Loucy (cell line): ENCODE measurements at regions not wholly inside any gene's neighbourhood (a gene's known extent, or its start where the extent isn't known, plus 50 kb on each side); places are given as distances from the start of the nearest gene placed in this dataset.

ENCODE experiments used
- H2AFZ ChIP-seq: fragments of 200-600 bp; sonication (generic); 2 replicates; pipeline ENCODE4 v1.6.0; 2016; ENCODE audit warnings: antibody characterized with exemption, mild to moderate bottlenecking, low read length, moderate library complexity
- H3F3A ChIP-seq: fragments of 200-600 bp; 2 replicates; pipeline ENCODE4 v1.6.0; 2016; ENCODE audit warnings: antibody characterized with exemption, low read depth, mild to moderate bottlenecking
- H3K27me3 ChIP-seq: fragments of 200-600 bp; sonication (generic); 2 replicates; pipeline ENCODE4 v1.6.1; 2014; ENCODE audit warnings: low read length, mild to moderate bottlenecking; ENCODE audit not compliant: insufficient read depth, poor library complexity, severe bottlenecking
- H3K36me3 ChIP-seq: fragments of 200-600 bp; sonication (generic); 2 replicates; pipeline ENCODE4 v1.6.1; 2016; ENCODE audit warnings: low read length; ENCODE audit not compliant: insufficient read depth
- H3K4me1 ChIP-seq: fragments of 200-600 bp; sonication (generic); 2 replicates; pipeline ENCODE4 v1.5.1; 2014; ENCODE audit warnings: low read length, mild to moderate bottlenecking; ENCODE audit not compliant: insufficient read depth, poor library complexity, severe bottlenecking
- H3K4me2 ChIP-seq: fragments of 200-600 bp; sonication (generic); 2 replicates; pipeline ENCODE4 v1.6.0; 2014; ENCODE audit warnings: antibody characterized with exemption, low read length, low read depth, mild to moderate bottlenecking; ENCODE audit not compliant: poor library complexity, severe bottlenecking
- H3K4me3 ChIP-seq: fragments of 200-600 bp; sonication (generic); 2 replicates; pipeline ENCODE4 v1.5.1; 2014; ENCODE audit warnings: low read length, mild to moderate bottlenecking, mixed read lengths; ENCODE audit not compliant: poor library complexity, severe bottlenecking
- H3K79me2 ChIP-seq: fragments of 200-600 bp; sonication (generic); 2 replicates; pipeline ENCODE4 v1.6.1; 2014; ENCODE audit warnings: low read length; ENCODE audit not compliant: insufficient read depth
- H3K9ac ChIP-seq: fragments of 200-600 bp; sonication (generic); 2 replicates; pipeline ENCODE4 v1.6.0; 2014; ENCODE audit warnings: mild to moderate bottlenecking, low read depth, low read length, moderate library complexity; ENCODE audit not compliant: poor library complexity, severe bottlenecking
- H3K9me2 ChIP-seq: fragments of 200-600 bp; sonication (generic); replicated peaks from 2 replicates; pipeline ENCODE4 v1.6.1; 2016; ENCODE audit warnings: low read depth, low read length, mixed read lengths
- H3K9me3 ChIP-seq: fragments of 200-600 bp; sonication (generic); 2 replicates; pipeline ENCODE4 v1.6.1; 2014; ENCODE audit warnings: mild to moderate bottlenecking, antibody characterized with exemption, low read length, low read depth; ENCODE audit not compliant: insufficient read depth
- H4K20me1 ChIP-seq: fragments of 200-600 bp; sonication (generic); 2 replicates; pipeline ENCODE4 v1.6.0; 2014; ENCODE audit warnings: antibody characterized with exemption, low read length, mild to moderate bottlenecking; ENCODE audit not compliant: insufficient read depth, poor library complexity, severe bottlenecking
- EZH2phosphoT487 ChIP-seq: fragments of 200-600 bp; IDR thresholded peaks from 2 replicates; pipeline ENCODE4 v1.6.1; 2018; ENCODE audit warnings: antibody characterized with exemption, mild to moderate bottlenecking, moderate library complexity, borderline replicate concordance
- TF ChIP-seq, protein P1 (sequence below): fragments of 200-600 bp; sonication (generic); conservative IDR thresholded peaks from 2 replicates; pipeline ENCODE4 v1.5.1; 2014; ENCODE audit warnings: mild to moderate bottlenecking, antibody characterized with exemption, low read length

DNA sequence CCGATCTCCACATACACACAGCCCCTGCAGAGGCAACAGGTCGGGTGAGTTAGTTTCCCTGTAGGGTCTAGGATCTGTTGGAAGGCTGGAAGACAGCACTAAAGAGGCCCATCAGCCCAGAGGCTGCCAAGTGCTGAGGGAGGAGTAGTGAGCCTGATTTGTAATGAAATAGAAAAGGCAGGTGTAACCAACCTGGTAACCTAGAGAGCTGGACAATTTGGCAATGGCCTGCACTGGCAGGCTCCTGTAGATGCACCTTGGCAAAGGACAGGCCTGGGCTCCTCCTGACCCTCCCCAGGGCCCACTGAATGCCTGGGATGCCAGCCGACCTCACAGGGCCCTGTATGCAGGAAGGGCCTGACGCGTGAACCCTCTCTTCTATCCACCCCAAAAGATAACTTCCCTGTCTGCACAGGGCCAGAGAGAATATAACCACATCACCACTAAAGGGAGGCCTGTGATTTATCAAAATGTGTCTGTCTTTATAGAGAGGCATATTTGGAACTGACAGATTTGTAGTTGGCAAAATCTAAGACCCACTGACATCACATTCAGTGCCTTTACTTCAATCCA lies 225.1 kb upstream of the CHRNA7 start:
- H3K4me1 ChIP-seq, result no peaks in the 10 kb centered on the region
- no peak overlapping the region for H3K4me2 ChIP-seq
- no peak overlapping the region for H3K9ac ChIP-seq
- H3K4me3 ChIP-seq, result no peak overlapping the region
- H2AFZ ChIP-seq, result no peak overlapping the region
- no peaks in the 10 kb centered on the region for H3F3A ChIP-seq
- H3K9me3 ChIP-seq, result no peaks in the 10 kb centered on the region
- H3K79me2 ChIP-seq, result no peaks in the 10 kb centered on the region
- TF ChIP-seq, protein P1, sequence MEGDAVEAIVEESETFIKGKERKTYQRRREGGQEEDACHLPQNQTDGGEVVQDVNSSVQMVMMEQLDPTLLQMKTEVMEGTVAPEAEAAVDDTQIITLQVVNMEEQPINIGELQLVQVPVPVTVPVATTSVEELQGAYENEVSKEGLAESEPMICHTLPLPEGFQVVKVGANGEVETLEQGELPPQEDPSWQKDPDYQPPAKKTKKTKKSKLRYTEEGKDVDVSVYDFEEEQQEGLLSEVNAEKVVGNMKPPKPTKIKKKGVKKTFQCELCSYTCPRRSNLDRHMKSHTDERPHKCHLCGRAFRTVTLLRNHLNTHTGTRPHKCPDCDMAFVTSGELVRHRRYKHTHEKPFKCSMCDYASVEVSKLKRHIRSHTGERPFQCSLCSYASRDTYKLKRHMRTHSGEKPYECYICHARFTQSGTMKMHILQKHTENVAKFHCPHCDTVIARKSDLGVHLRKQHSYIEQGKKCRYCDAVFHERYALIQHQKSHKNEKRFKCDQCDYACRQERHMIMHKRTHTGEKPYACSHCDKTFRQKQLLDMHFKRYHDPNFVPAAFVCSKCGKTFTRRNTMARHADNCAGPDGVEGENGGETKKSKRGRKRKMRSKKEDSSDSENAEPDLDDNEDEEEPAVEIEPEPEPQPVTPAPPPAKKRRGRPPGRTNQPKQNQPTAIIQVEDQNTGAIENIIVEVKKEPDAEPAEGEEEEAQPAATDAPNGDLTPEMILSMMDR, result no peak
- TF ChIP-seq EZH2phosphoT487, result no peak
- H3K27me3 ChIP-seq, result no peaks in the 10 kb centered on the region
- H3K9me2 ChIP-seq, result no peaks in the 10 kb centered on the region
- no peaks in the 10 kb centered on the region for H4K20me1 ChIP-seq
- no peaks in the 10 kb centered on the region for H3K36me3 ChIP-seq

- Histone ChIP-seq H3F3A (no peaks in the 10 kb centered on the region), H3K9me2 (no peaks in the 10 kb centered on the region), H3K9ac (no peak overlapping the region), H4K20me1 (no peaks in the 10 kb centered on the region), H3K4me1 (no peaks in the 10 kb centered on the region), H3K4me3 (no peak overlapping the region), H3K36me3 (no peaks in the 10 kb centered on the region), H3K27me3 (no peaks in the 10 kb centered on the region), H3K79me2 (no peaks in the 10 kb centered on the region), H2AFZ (no peak overlapping the region), H3K9me3 (no peaks in the 10 kb centered on the region), H3K4me2 (no peak overlapping the region)
- no peak for TF ChIP-seq EZH2phosphoT487
- TF ChIP-seq, protein P1, result no peak
These were observed 224.2 kb upstream of the CHRNA7 start for GRCh38 chr15:31806106-31806505.

DNA sequence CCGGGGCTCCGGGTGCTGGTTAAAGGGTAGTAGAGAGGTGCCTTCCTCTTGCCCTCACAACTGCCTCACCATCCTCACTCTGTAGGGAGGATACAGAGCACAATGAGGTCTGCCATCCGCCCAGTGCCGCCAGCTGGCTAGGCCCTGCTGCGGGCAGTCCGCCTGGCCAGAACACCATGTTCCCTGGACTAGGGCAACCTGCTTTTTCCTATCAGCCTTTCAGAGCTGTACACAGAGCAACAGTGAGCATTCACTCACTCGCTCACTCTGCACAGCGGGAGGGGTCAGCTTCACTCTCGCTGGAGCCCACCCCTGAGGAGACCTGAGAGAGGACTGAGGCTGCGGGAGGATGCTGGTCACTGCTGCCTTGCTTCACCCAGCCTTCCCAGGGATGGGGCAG lies 218.7 kb upstream of the CHRNA7 start:
- Histone ChIP-seq H3K9me3 (no peaks in the 10 kb centered on the region), H3K4me3 (no peak overlapping the region), H4K20me1 (no peaks in the 10 kb centered on the region), H3K4me1 (no peaks in the 10 kb centered on the region), H3K4me2 (no peak overlapping the region), H3K79me2 (no peaks in the 10 kb centered on the region), H3F3A (no peaks in the 10 kb centered on the region), H3K9ac (no peak overlapping the region), H2AFZ (no peak overlapping the region), H3K27me3 (no peaks in the 10 kb centered on the region), H3K9me2 (no peaks in the 10 kb centered on the region), H3K36me3 (no peaks in the 10 kb centered on the region)
- TF ChIP-seq, protein P1, result no peak
- TF ChIP-seq EZH2phosphoT487, result no peak
